HEK293 (cell line): ENCODE measurements at regions not wholly inside any gene's neighbourhood (a gene's known extent, or its start where the extent isn't known, plus 50 kb on each side); places are given as distances from the start of the nearest gene placed in this dataset.

Experiments used
- CTCF ChIA-PET: fragments of 350-600 bp; formaldehyde crosslinking; extraction: SDS; loops from one replicate; lab custom pipeline; 2021; ENCODE audit warnings: antibody characterized with exemption; lab: Yijun Ruan, JAX
- POLR2A ChIA-PET: fragments of 300-600 bp; formaldehyde crosslinking; extraction: SDS; loops from one replicate; lab custom pipeline; 2020; ENCODE audit warnings: antibody characterized with exemption, inconsistent platforms; lab: Yijun Ruan, JAX
- H3K27ac ChIP-seq: fragments of 200-500 bp; sonication (Bioruptor generic); 2 replicates; pipeline ENCODE4 v1.5.1; 2014; ENCODE audit warnings: low read depth, low read length, control low read depth, inconsistent platforms; ENCODE audit errors: extremely low read depth
- H3K36me3 ChIP-seq, 2 experiments: fragments of 200-500 bp in 1 of 2; sonication (Bioruptor generic) in 1 of 2; 1 replicate in 1 of 2; 2 replicates in 1 of 2; pipeline ENCODE4 v1.5.1; 2014 to 2017; ENCODE audit warnings: inconsistent platforms in 2 of 2, low read length in 2 of 2; ENCODE audit not compliant: control insufficient read depth in 2 of 2, insufficient read depth in 1 of 2
- H3K4me1 ChIP-seq: fragments of 200-500 bp; sonication (Bioruptor generic); 2 replicates; pipeline ENCODE4 v1.5.1; 2014; ENCODE audit warnings: mild to moderate bottlenecking, low read length, inconsistent platforms; ENCODE audit not compliant: control insufficient read depth, insufficient read depth
- H3K4me3 ChIP-seq: 2 replicates; pipeline ENCODE4 v1.5.1; 2011; ENCODE audit warnings: low read depth, mild to moderate bottlenecking, control low read depth, low read length, moderate library complexity
- H3K9me3 ChIP-seq: fragments of 200-500 bp; sonication (Bioruptor generic); 2 replicates; pipeline ENCODE4 v1.5.1; 2014; ENCODE audit warnings: low read depth, low read length, inconsistent platforms; ENCODE audit not compliant: control insufficient read depth, insufficient read depth
- KLF16 ChIP-seq: fragments of 450-650 bp; formaldehyde crosslinking; IDR thresholded peaks from 2 replicates; pipeline ENCODE4 v1.5.1; 2017; ENCODE audit warnings: missing biosample characterization, missing genetic modification characterization
- KLF8 ChIP-seq: fragments of 450-650 bp; formaldehyde crosslinking; IDR thresholded peaks from 2 replicates; pipeline ENCODE4 v1.5.1; 2016; ENCODE audit warnings: missing biosample characterization, missing genetic modification characterization
- MEIS1 ChIP-seq: sonication (generic); formaldehyde crosslinking; IDR thresholded peaks from 2 replicates; pipeline ENCODE4 v1.8.1; 2022; ENCODE audit warnings: missing genetic modification reagents, mild to moderate bottlenecking, borderline replicate concordance
- PBX3 ChIP-seq: sonication (generic); formaldehyde crosslinking; IDR thresholded peaks from 2 replicates; pipeline ENCODE4 v1.8.1; 2022; ENCODE audit warnings: mild to moderate bottlenecking, moderate library complexity, missing genetic modification reagents
- PRDM1 ChIP-seq: fragments of 450-650 bp; formaldehyde crosslinking; IDR thresholded peaks from 2 replicates; pipeline ENCODE4; 2016; ENCODE audit warnings: missing biosample characterization, missing genetic modification characterization
- SETDB1 ChIP-seq: IDR thresholded peaks from one replicate; pipeline ENCODE4 v1.6.1; 2017; ENCODE audit warnings: mild to moderate bottlenecking, low read length, moderate library complexity, mixed read lengths; ENCODE audit not compliant: insufficient read length
- TCF7L2 ChIP-seq: IDR thresholded peaks from 2 replicates; pipeline ENCODE4 v1.6.1; 2011; ENCODE audit warnings: low read depth, mild to moderate bottlenecking, inconsistent platforms, low read length, moderate library complexity, borderline replicate concordance
- YY1 ChIP-seq: fragments of 450-650 bp; formaldehyde crosslinking; IDR thresholded peaks from 2 replicates; pipeline ENCODE4 v1.5.1; 2018; ENCODE audit warnings: missing biosample characterization, missing genetic modification characterization
- ZBTB7A ChIP-seq: fragments of 450-650 bp; formaldehyde crosslinking; IDR thresholded peaks from 2 replicates; pipeline ENCODE4 v1.5.1; 2016; ENCODE audit warnings: low read depth, missing biosample characterization, missing genetic modification characterization
- ZFP3 ChIP-seq: fragments of 450-650 bp; formaldehyde crosslinking; IDR thresholded peaks from 2 replicates; pipeline ENCODE4 v1.5.1; 2016; ENCODE audit warnings: low read depth, missing biosample characterization, missing genetic modification characterization
- ZIC2 ChIP-seq: fragments of 450-650 bp; formaldehyde crosslinking; IDR thresholded peaks from 2 replicates; pipeline ENCODE4 v1.5.1; 2016; ENCODE audit warnings: missing biosample characterization, missing genetic modification characterization
- ZNF146 ChIP-seq: fragments of 450-650 bp; formaldehyde crosslinking; IDR thresholded peaks from 2 replicates; pipeline ENCODE4 v1.5.1; 2016; ENCODE audit warnings: missing biosample characterization, missing genetic modification characterization
- ZNF202 ChIP-seq: fragments of 450-650 bp; formaldehyde crosslinking; IDR thresholded peaks from 2 replicates; pipeline ENCODE4 v1.5.1; 2016; ENCODE audit warnings: missing biosample characterization, missing genetic modification characterization, borderline replicate concordance
- ZNF473 ChIP-seq: fragments of 450-650 bp; formaldehyde crosslinking; IDR thresholded peaks from 2 replicates; pipeline ENCODE4 v1.5.1; 2017; ENCODE audit warnings: missing biosample characterization, missing genetic modification characterization
- ZNF692 ChIP-seq: fragments of 450-650 bp; formaldehyde crosslinking; IDR thresholded peaks from 2 replicates; pipeline ENCODE4 v1.5.1; 2016; ENCODE audit warnings: missing biosample characterization, missing genetic modification characterization
- ZNF777 ChIP-seq: fragments of 450-650 bp; formaldehyde crosslinking; IDR thresholded peaks from 2 replicates; pipeline ENCODE4 v1.5.1; 2017; ENCODE audit warnings: missing biosample characterization, missing genetic modification characterization, borderline replicate concordance
- TF ChIP-seq, protein P1 (sequence below): fragments of 450-650 bp; formaldehyde crosslinking; IDR thresholded peaks from 2 replicates; pipeline ENCODE4 v1.5.1; 2016; ENCODE audit warnings: missing biosample characterization, missing genetic modification characterization
- TF ChIP-seq, protein P2 (sequence below): fragments of 450-650 bp; IDR thresholded peaks from 2 replicates; pipeline ENCODE4 v1.5.1; 2018; ENCODE audit warnings: missing biosample characterization, missing genetic modification characterization
- TF ChIP-seq, protein P3 (sequence below): fragments of 450-650 bp; formaldehyde crosslinking; IDR thresholded peaks from 2 replicates; pipeline ENCODE4 v1.5.1; 2016; ENCODE audit warnings: missing biosample characterization, missing genetic modification characterization

- ChIA-PET POLR2A (no interaction called here), CTCF (no interaction called here)
- no peak overlapping the region for H3K27ac ChIP-seq
- no peak overlapping the region for H3K4me3 ChIP-seq
- no peak for TF ChIP-seq PBX3 (CRISPR knock-in tag)
- no peak for TF ChIP-seq KLF16 (tag by site-specific recombination)
- no peak for TF ChIP-seq PRDM1 (tag by site-specific recombination)
- TF ChIP-seq ZIC2 (tag by site-specific recombination), result no peak
- TF ChIP-seq YY1 (tag by site-specific recombination), result no peak
- H3K36me3 ChIP-seq, result no peaks in the 10 kb centered on the region
- H3K9me3 ChIP-seq, result no peaks in the 10 kb centered on the region
- no peaks in the 10 kb centered on the region for H3K4me1 ChIP-seq
These were observed 415.4 kb upstream of the PCDH20 start for GRCh38 chr13:61831026-61831425.

DNA sequence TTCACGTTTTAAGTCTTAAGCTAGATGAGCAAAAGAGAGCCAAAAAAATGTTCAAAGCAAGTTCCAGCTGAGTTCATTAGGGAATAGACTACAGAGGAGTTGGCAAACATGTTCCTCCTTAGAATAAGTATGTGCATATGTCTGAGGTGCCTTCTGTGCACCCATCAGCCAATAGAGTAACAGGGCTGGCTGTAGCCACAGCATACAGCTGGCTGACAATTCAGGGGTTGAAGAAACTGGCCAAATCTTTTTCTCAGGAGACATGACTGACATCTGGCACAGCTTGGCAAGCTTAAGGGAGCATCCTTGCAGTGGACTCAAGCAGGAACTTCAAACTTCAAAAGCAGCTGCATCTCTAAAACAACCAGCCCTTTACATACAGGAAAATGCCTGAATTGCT, 414.8 kb upstream of the PCDH20 start:
- Histone ChIP-seq H3K27ac (no peak overlapping the region), H3K4me3 (no peak overlapping the region), H3K4me1 (no peaks in the 10 kb centered on the region), H3K36me3 (no peaks in the 10 kb centered on the region), H3K9me3 (no peaks in the 10 kb centered on the region)
- ChIA-PET POLR2A (no interaction called here), CTCF (no interaction called here)
- 0 out of 2 replicates have a peak, but pooled peaks have one; percentile 5 for TF ChIP-seq TCF7L2
- no peak for TF ChIP-seq KLF8 (tag by site-specific recombination)

GRCh38 chr13:61824168-61824567, 408.5 kb upstream of the PCDH20 start:
- H3K4me1 ChIP-seq, result no peaks in the 10 kb centered on the region
- H3K27ac ChIP-seq, result no peak overlapping the region
- no peaks in the 10 kb centered on the region for H3K36me3 ChIP-seq
- ChIA-PET POLR2A (no interaction called here), CTCF (no interaction called here)
- no peaks in the 10 kb centered on the region for H3K9me3 ChIP-seq
- TF ChIP-seq SETDB1 (no peak), ZFP3 (tag by site-specific recombination) (no peak), ZBTB7A (tag by site-specific recombination) (no peak)
- TF ChIP-seq, protein P1, sequence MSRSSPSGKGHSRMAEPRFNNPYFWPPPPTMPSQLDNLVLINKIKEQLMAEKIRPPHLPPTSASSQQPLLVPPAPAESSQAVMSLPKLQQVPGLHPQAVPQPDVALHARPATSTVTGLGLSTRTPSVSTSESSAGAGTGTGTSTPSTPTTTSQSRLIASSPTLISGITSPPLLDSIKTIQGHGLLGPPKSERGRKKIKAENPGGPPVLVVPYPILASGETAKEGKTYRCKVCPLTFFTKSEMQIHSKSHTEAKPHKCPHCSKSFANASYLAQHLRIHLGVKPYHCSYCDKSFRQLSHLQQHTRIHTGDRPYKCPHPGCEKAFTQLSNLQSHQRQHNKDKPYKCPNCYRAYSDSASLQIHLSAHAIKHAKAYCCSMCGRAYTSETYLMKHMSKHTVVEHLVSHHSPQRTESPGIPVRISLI, result no peak
- TF ChIP-seq, protein P2, sequence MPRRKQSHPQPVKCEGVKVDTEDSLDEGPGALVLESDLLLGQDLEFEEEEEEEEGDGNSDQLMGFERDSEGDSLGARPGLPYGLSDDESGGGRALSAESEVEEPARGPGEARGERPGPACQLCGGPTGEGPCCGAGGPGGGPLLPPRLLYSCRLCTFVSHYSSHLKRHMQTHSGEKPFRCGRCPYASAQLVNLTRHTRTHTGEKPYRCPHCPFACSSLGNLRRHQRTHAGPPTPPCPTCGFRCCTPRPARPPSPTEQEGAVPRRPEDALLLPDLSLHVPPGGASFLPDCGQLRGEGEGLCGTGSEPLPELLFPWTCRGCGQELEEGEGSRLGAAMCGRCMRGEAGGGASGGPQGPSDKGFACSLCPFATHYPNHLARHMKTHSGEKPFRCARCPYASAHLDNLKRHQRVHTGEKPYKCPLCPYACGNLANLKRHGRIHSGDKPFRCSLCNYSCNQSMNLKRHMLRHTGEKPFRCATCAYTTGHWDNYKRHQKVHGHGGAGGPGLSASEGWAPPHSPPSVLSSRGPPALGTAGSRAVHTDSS, result no peak
- no peak overlapping the region for H3K4me3 ChIP-seq

DNA sequence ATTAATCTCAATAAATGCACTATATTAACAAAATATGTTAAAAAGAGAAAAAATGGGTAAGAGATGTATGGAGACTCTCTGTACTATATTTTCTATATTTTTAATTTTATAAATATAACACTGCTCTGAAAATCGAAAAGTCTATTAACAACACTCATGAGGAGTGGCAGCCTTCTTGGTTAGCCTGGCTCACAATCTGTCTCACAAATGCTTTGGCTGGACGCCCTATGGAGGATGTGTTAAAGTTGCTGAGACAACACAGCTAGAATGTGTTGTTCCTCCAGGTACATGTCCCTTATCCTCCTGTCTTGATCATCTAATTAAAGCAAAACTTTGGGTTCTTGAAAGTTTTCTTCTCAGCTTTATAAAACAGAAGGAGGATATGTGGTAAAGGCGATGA, 396.6 kb upstream of the PCDH20 start:
- Histone ChIP-seq H3K27ac (no peak overlapping the region), H3K4me3 (no peak overlapping the region), H3K4me1 (no peaks in the 10 kb centered on the region), H3K36me3 (no peaks in the 10 kb centered on the region), H3K9me3 (no peaks in the 10 kb centered on the region)
- ChIA-PET POLR2A (no interaction called here), CTCF (no interaction called here)
- TF ChIP-seq ZNF202 (tag by site-specific recombination) (no peak), ZNF473 (tag by site-specific recombination) (no peak), ZNF692 (no peak), ZNF146 (tag by site-specific recombination) (no peak), MEIS1 (CRISPR knock-in tag) (no peak), YY1 (tag by site-specific recombination) (no peak), ZNF777 (tag by site-specific recombination) (no peak)
- TF ChIP-seq, protein P3, sequence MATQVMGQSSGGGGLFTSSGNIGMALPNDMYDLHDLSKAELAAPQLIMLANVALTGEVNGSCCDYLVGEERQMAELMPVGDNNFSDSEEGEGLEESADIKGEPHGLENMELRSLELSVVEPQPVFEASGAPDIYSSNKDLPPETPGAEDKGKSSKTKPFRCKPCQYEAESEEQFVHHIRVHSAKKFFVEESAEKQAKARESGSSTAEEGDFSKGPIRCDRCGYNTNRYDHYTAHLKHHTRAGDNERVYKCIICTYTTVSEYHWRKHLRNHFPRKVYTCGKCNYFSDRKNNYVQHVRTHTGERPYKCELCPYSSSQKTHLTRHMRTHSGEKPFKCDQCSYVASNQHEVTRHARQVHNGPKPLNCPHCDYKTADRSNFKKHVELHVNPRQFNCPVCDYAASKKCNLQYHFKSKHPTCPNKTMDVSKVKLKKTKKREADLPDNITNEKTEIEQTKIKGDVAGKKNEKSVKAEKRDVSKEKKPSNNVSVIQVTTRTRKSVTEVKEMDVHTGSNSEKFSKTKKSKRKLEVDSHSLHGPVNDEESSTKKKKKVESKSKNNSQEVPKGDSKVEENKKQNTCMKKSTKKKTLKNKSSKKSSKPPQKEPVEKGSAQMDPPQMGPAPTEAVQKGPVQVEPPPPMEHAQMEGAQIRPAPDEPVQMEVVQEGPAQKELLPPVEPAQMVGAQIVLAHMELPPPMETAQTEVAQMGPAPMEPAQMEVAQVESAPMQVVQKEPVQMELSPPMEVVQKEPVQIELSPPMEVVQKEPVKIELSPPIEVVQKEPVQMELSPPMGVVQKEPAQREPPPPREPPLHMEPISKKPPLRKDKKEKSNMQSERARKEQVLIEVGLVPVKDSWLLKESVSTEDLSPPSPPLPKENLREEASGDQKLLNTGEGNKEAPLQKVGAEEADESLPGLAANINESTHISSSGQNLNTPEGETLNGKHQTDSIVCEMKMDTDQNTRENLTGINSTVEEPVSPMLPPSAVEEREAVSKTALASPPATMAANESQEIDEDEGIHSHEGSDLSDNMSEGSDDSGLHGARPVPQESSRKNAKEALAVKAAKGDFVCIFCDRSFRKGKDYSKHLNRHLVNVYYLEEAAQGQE (tag by site-specific recombination), result no peak
